AG04449 (cell line): ENCODE measurements at regions not wholly inside any gene's neighbourhood (a gene's known extent, or its start where the extent isn't known, plus 50 kb on each side); places are given as distances from the start of the nearest gene placed in this dataset.

Experiments used
- CTCF ChIA-PET: fragments of 350-600 bp; formaldehyde crosslinking; extraction: SDS; loops from one replicate; lab custom pipeline; 2021; ENCODE audit warnings: antibody characterized with exemption; lab: Yijun Ruan, JAX
- POLR2A ChIA-PET: fragments of 400-600, 350-600 bp; formaldehyde crosslinking; extraction: SDS; loops from one replicate; lab custom pipeline; 2020; ENCODE audit warnings: antibody characterized with exemption, inconsistent platforms; lab: Yijun Ruan, JAX
- DNase-seq: peaks from one replicate; pipeline ENCODE4 v3.0.0-alpha.2; 2010; ENCODE audit warnings: low read depth, low spot score
- H3K4me3 ChIP-seq: 2 replicates; pipeline ENCODE4 v1.5.1; 2011; ENCODE audit warnings: low read depth, mild to moderate bottlenecking, control low read depth, low read length
- CTCF ChIP-seq: IDR thresholded peaks from one replicate; pipeline ENCODE4 v1.5.1; 2011; ENCODE audit warnings: mild to moderate bottlenecking, moderate library complexity, low read length, control low read depth, inconsistent platforms; ENCODE audit not compliant: insufficient read depth; ENCODE audit errors: missing control alignments

DNA sequence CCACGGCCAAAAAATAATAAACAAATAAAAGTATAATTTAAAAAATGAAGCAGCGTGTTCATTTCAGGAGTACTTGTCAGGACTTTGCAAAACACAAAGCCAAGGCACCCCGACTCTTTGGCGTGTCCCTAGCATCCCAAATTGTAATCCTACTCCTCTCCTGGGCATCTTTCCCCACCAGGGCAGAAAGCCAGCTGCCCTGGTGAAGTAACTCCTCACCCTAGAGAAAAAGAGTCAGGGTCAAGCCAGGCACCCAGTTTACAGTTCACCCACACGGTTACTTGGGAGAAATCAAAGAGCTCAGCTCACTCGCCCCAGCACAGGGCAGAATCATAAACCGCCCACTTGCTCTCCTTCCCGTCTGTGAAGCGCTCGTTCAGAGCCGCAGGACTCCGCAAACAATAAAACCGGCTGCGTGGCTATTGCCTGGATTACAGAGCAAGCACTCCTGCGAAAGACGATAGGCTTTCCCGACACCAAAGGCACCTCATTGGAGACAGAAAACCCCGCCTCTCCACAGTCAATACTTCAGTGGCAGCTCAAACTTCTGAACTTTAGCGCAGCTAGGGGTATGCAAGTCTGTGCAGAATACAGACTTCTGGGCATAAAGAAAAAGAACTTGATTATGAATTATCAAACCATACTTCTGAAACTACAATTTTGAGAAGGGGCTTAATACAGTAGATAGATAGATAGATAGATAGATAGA is 73.0 kb upstream of the NHSL1 start:
- CTCF ChIA-PET = interaction anchor here (1.4 to 14.6 kb wide), 3 partner anchors 11 to 51 kb away, joined by 3 to 126 read pairs (median 6); no protein-coding TSS in a partner anchor
- POLR2A ChIA-PET = no interaction called here
- DNase-seq = no peak
- no peak for TF ChIP-seq CTCF
- peak overlapping the region; percentile 56 for H3K4me3 ChIP-seq

DNA sequence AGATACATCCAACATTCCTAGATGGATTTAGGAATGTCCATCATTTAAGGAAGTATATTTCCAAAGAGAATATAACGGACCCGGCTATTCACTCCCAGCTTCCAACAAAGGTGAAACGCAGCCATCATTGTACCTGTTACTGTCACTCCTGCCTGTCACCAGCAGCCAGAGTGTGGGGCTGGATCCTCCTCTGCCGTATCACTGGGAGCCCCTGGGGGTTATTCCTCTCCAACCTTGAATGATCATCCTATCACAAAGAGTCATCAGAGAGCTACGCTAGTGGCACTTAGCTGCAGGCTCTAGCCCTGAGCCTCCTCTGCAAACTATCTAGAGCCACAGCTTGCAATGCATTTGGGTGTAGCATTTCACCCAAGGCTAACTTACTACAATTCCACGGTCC is 73.6 kb upstream of the NHSL1 start:
- no peak overlapping the region for H3K4me3 ChIP-seq
- no peak for DNase-seq
- no peak for TF ChIP-seq CTCF
- POLR2A ChIA-PET = no interaction called here
- CTCF ChIA-PET = interaction anchor here (1.5 to 14.6 kb wide), 3 partner anchors 17 to 143 kb away, joined by 3 to 126 read pairs (median 6); no protein-coding TSS in a partner anchor

- ChIA-PET CTCF (interaction anchor here (1.7 to 14.6 kb wide), 3 partner anchors 10 to 21 kb away, joined by 4 to 126 read pairs (median 11); no protein-coding TSS in a partner anchor), POLR2A (no interaction called here)
- no peak for DNase-seq
- no peak for TF ChIP-seq CTCF
- no peak overlapping the region for H3K4me3 ChIP-seq
These were observed 76.0 kb upstream of the NHSL1 start for GRCh38 chr6:138575257-138575656.

- no peak for TF ChIP-seq CTCF
- H3K4me3 ChIP-seq = no peak overlapping the region
- DNase-seq = no peak
- ChIA-PET CTCF (interaction anchor here (0.8 to 14.6 kb wide), 5 partner anchors 9 to 190 kb away, joined by 3 to 126 read pairs (median 4); no protein-coding TSS in a partner anchor), POLR2A (no interaction called here)
These were observed 77.0 kb upstream of the NHSL1 start for GRCh38 chr6:138576313-138576712.

- ChIA-PET POLR2A (no interaction called here), CTCF (interaction anchor here (14.6 kb wide), 1 partner anchor 13 kb away, joined by 126 read pairs; no protein-coding TSS in a partner anchor)
- no peak for TF ChIP-seq CTCF
- DNase-seq = no peak
- H3K4me3 ChIP-seq = no peak overlapping the region
These were observed 78.0 kb upstream of the NHSL1 start for GRCh38 chr6:138577151-138577915.

- CTCF ChIA-PET = interaction anchor here (1.3 to 14.6 kb wide), 2 partner anchors 10 to 186 kb away, joined by 3 to 126 read pairs; no protein-coding TSS in a partner anchor
- TF ChIP-seq CTCF = no peak
These were observed 80.7 kb upstream of the NHSL1 start for GRCh38 chr6:138580040-138580439.

More at GRCh38 chr6:138580040-138580439, 80.7 kb upstream of the NHSL1 start:
- DNase-seq = no peak
- POLR2A ChIA-PET = no interaction called here
- no peak overlapping the region for H3K4me3 ChIP-seq
